ENCODE measurements at regions not wholly inside any gene's neighbourhood (a gene's known extent, or its start where the extent isn't known, plus 50 kb on each side); places are given as distances from the start of the nearest gene placed in this dataset.
"Not testable (repeated sequence)": the region's sequence is repeated elsewhere in the genome, so short reads cannot be mapped to it uniquely, and the experiment has no call there.

GRCh38 chr19:30936276-30936675 lies 413.0 kb downstream of the TSHZ3 start:
- no peaks in the 10 kb centered on the region for H3K4me1 ChIP-seq (ENCODE audit: insufficient read depth, low read length)
- no peaks in the 10 kb centered on the region for H3K27me3 ChIP-seq (ENCODE audit: insufficient read depth, low read length)
- no peak overlapping the region for H3K9ac ChIP-seq (ENCODE audit: low read depth, low read length)
- H3K9me3 ChIP-seq (ENCODE audit: insufficient read depth, low read depth, low read length), result no peaks in the 10 kb centered on the region
- no peak overlapping the region for H3K4me3 ChIP-seq (ENCODE audit: low read length)
- no peak overlapping the region for H3K27ac ChIP-seq (ENCODE audit: low read depth, low read length)
- 89% methylated on average over 4 of the region's 5 CpGs for WGBS
- no peaks in the 10 kb centered on the region for H3K36me3 ChIP-seq (ENCODE audit: insufficient read depth, low read length)

GRCh38 chr19:30935146-30935545 lies 414.1 kb downstream of the TSHZ3 start:
- WGBS, result 87% methylated on average over 4 of the region's 4 CpGs
- Histone ChIP-seq H3K4me1 (ENCODE audit: insufficient read depth, low read length) (no peaks in the 10 kb centered on the region), H3K9me3 (ENCODE audit: insufficient read depth, low read depth, low read length) (no peaks in the 10 kb centered on the region), H3K36me3 (ENCODE audit: insufficient read depth, low read length) (no peaks in the 10 kb centered on the region), H3K4me3 (ENCODE audit: low read length) (no peak overlapping the region), H3K9ac (ENCODE audit: low read depth, low read length) (no peak overlapping the region), H3K27ac (ENCODE audit: low read depth, low read length) (no peak overlapping the region), H3K27me3 (ENCODE audit: insufficient read depth, low read length) (no peaks in the 10 kb centered on the region)

- H3K27me3 ChIP-seq (ENCODE audit: insufficient read depth, low read length); H3K9ac ChIP-seq (ENCODE audit: low read depth, low read length); H3K27ac ChIP-seq (ENCODE audit: low read depth, low read length); H3K36me3 ChIP-seq (ENCODE audit: insufficient read depth, low read length); H3K9me3 ChIP-seq (ENCODE audit: insufficient read depth, low read depth, low read length); H3K4me3 ChIP-seq (ENCODE audit: low read length); H3K4me1 ChIP-seq (ENCODE audit: insufficient read depth, low read length): not testable (repeated sequence)
- WGBS, result 86% methylated on average over 2 of the region's 3 CpGs
These were observed 415.8 kb downstream of the TSHZ3 start for GRCh38 chr19:30933454-30933853.

- Histone ChIP-seq H3K9me3 (ENCODE audit: insufficient read depth, low read depth, low read length) (peaks cover 10% of the 10 kb centered on the region), H3K4me1 (ENCODE audit: insufficient read depth, low read length) (no peaks in the 10 kb centered on the region), H3K36me3 (ENCODE audit: insufficient read depth, low read length) (no peaks in the 10 kb centered on the region), H3K4me3 (ENCODE audit: low read length) (no peak overlapping the region), H3K27me3 (ENCODE audit: insufficient read depth, low read length) (no peaks in the 10 kb centered on the region), H3K9ac (ENCODE audit: low read depth, low read length) (no peak overlapping the region), H3K27ac (ENCODE audit: low read depth, low read length) (no peak overlapping the region)
- WGBS, result 86% methylated on average over 3 of the region's 3 CpGs
These were observed 416.4 kb downstream of the TSHZ3 start for GRCh38 chr19:30932854-30933253.

- Histone ChIP-seq H3K9ac (ENCODE audit: low read depth, low read length) (no peak overlapping the region), H3K27ac (ENCODE audit: low read depth, low read length) (no peak overlapping the region)
These were observed 418.1 kb downstream of the TSHZ3 start for GRCh38 chr19:30930941-30931706.

GRCh38 chr19:30927705-30928104 lies 421.5 kb downstream of the TSHZ3 start:
- Histone ChIP-seq H3K27ac (ENCODE audit: low read depth, low read length) (no peak overlapping the region), H3K9me3 (ENCODE audit: insufficient read depth, low read depth, low read length) (peaks cover 10% of the 10 kb centered on the region), H3K27me3 (ENCODE audit: insufficient read depth, low read length) (no peaks in the 10 kb centered on the region; the same call in 1 of the 2 replicates), H3K4me3 (ENCODE audit: low read length) (no peak overlapping the region), H3K36me3 (ENCODE audit: insufficient read depth, low read length) (no peaks in the 10 kb centered on the region), H3K9ac (ENCODE audit: low read depth, low read length) (no peak overlapping the region), H3K4me1 (ENCODE audit: insufficient read depth, low read length) (no peaks in the 10 kb centered on the region)
- WGBS, result 93% methylated on average over 6 of the region's 6 CpGs

More at GRCh38 chr19:30930941-30931706, 418.1 kb downstream of the TSHZ3 start:
- no peaks in the 10 kb centered on the region for H3K36me3 ChIP-seq (ENCODE audit: insufficient read depth, low read length)
- peaks cover 10% of the 10 kb centered on the region for H3K9me3 ChIP-seq (ENCODE audit: insufficient read depth, low read depth, low read length)
- WGBS, result 97% methylated on average over 11 of the region's 12 CpGs
- H3K27me3 ChIP-seq (ENCODE audit: insufficient read depth, low read length), result no peaks in the 10 kb centered on the region
- H3K4me3 ChIP-seq (ENCODE audit: low read length), result no peak overlapping the region
- no peaks in the 10 kb centered on the region for H3K4me1 ChIP-seq (ENCODE audit: insufficient read depth, low read length)

GRCh38 chr19:30924670-30925069 lies 424.6 kb downstream of the TSHZ3 start:
- Histone ChIP-seq H3K27ac (ENCODE audit: low read depth, low read length) (no peak overlapping the region), H3K4me1 (ENCODE audit: insufficient read depth, low read length) (no peaks in the 10 kb centered on the region), H3K36me3 (ENCODE audit: insufficient read depth, low read length) (no peaks in the 10 kb centered on the region), H3K4me3 (ENCODE audit: low read length) (no peak overlapping the region), H3K27me3 (ENCODE audit: insufficient read depth, low read length) (no peaks in the 10 kb centered on the region; the same call in 1 of the 2 replicates), H3K9me3 (ENCODE audit: insufficient read depth, low read depth, low read length) (peaks cover 10% of the 10 kb centered on the region), H3K9ac (ENCODE audit: low read depth, low read length) (no peak overlapping the region)
- 85% methylated on average over 11 of the region's 11 CpGs for WGBS

- Histone ChIP-seq H3K27me3 (ENCODE audit: insufficient read depth, low read length) (no peaks in the 10 kb centered on the region; the same call in 1 of the 2 replicates), H3K4me3 (ENCODE audit: low read length) (no peak overlapping the region), H3K9ac (ENCODE audit: low read depth, low read length) (no peak overlapping the region), H3K4me1 (ENCODE audit: insufficient read depth, low read length) (no peaks in the 10 kb centered on the region), H3K27ac (ENCODE audit: low read depth, low read length) (no peak overlapping the region), H3K9me3 (ENCODE audit: insufficient read depth, low read depth, low read length) (peaks cover 10% of the 10 kb centered on the region), H3K36me3 (ENCODE audit: insufficient read depth, low read length) (no peaks in the 10 kb centered on the region)
- 95% methylated on average over 8 of the region's 11 CpGs for WGBS
These were observed 425.1 kb downstream of the TSHZ3 start for GRCh38 chr19:30924069-30924636.

- H3K4me1 ChIP-seq (ENCODE audit: insufficient read depth, low read length), result no peaks in the 10 kb centered on the region
- H3K9ac ChIP-seq (ENCODE audit: low read depth, low read length), result no peak overlapping the region
- no peaks in the 10 kb centered on the region; the same call in 1 of the 2 replicates for H3K27me3 ChIP-seq (ENCODE audit: insufficient read depth, low read length)
- peaks cover 8% of the 10 kb centered on the region for H3K9me3 ChIP-seq (ENCODE audit: insufficient read depth, low read depth, low read length)
- H3K27ac ChIP-seq (ENCODE audit: low read depth, low read length), result no peak overlapping the region
- no peaks in the 10 kb centered on the region for H3K36me3 ChIP-seq (ENCODE audit: insufficient read depth, low read length)
- WGBS, result 91% methylated on average over 3 of the region's 4 CpGs
- no peak overlapping the region for H3K4me3 ChIP-seq (ENCODE audit: low read length)
These were observed 425.6 kb downstream of the TSHZ3 start for GRCh38 chr19:30923621-30924020.

GRCh38 chr19:30923096-30923495 lies 426.1 kb downstream of the TSHZ3 start:
- 75% methylated on average over 4 of the region's 4 CpGs for WGBS
- Histone ChIP-seq H3K9ac (ENCODE audit: low read depth, low read length) (no peak overlapping the region), H3K4me1 (ENCODE audit: insufficient read depth, low read length) (no peaks in the 10 kb centered on the region), H3K27ac (ENCODE audit: low read depth, low read length) (no peak overlapping the region), H3K36me3 (ENCODE audit: insufficient read depth, low read length) (no peaks in the 10 kb centered on the region), H3K27me3 (ENCODE audit: insufficient read depth, low read length) (no peaks in the 10 kb centered on the region; the same call in 1 of the 2 replicates), H3K9me3 (ENCODE audit: insufficient read depth, low read depth, low read length) (peaks cover 3% of the 10 kb centered on the region), H3K4me3 (ENCODE audit: low read length) (no peak overlapping the region)

- Histone ChIP-seq H3K27ac (ENCODE audit: low read depth, low read length) (no peak overlapping the region), H3K27me3 (ENCODE audit: insufficient read depth, low read length) (no peaks in the 10 kb centered on the region; the same call in 1 of the 2 replicates), H3K36me3 (ENCODE audit: insufficient read depth, low read length) (no peaks in the 10 kb centered on the region), H3K9ac (ENCODE audit: low read depth, low read length) (no peak overlapping the region), H3K9me3 (ENCODE audit: insufficient read depth, low read depth, low read length) (no peaks in the 10 kb centered on the region), H3K4me3 (ENCODE audit: low read length) (no peak overlapping the region), H3K4me1 (ENCODE audit: insufficient read depth, low read length) (peaks cover 1% of the 10 kb centered on the region; the same call in 1 of the 2 replicates)
- 81% methylated on average over 10 of the region's 11 CpGs for WGBS
These were observed 429.0 kb downstream of the TSHZ3 start for GRCh38 chr19:30920222-30920621.
